Central memory CD8-positive, alpha-beta T cell (primary cell): ENCODE measurements at regions not wholly inside any gene's neighbourhood (a gene's known extent, or its start where the extent isn't known, plus 50 kb on each side); places are given as distances from the start of the nearest gene placed in this dataset.

Source experiments
- ATAC-seq: fragments of 150-1000 bp; cut with Tn5 transposase; replicated peaks from 2 replicates; pipeline ENCODE4 v1.10.0; 2022; ENCODE audit warnings: mild to moderate bottlenecking, moderate FRiP score, moderate number of reproducible peaks; ENCODE audit not compliant: poor library complexity, severe bottlenecking; ENCODE audit errors: extremely low read depth
- DNase-seq, 2 donors: peaks; one replicate each; pipeline ENCODE4 v3.0.0; 2021; ENCODE audit warnings: low spot score in 2 of 2
- H3K27ac Mint-ChIP-seq: one replicate; pipeline ENCODE4 v1.8.0; 2022; ENCODE audit warnings: low read depth, mild to moderate bottlenecking, moderate library complexity, mixed read lengths
- H3K27me3 Mint-ChIP-seq: one replicate; pipeline ENCODE4 v1.8.0; 2022; ENCODE audit warnings: mixed read lengths
- H3K36me3 Mint-ChIP-seq: one replicate; pipeline ENCODE4 v1.8.0; 2022; ENCODE audit warnings: mild to moderate bottlenecking, moderate library complexity, mixed read lengths; ENCODE audit not compliant: insufficient read depth
- H3K4me1 Mint-ChIP-seq: one replicate; pipeline ENCODE4 v1.8.0; 2022; ENCODE audit warnings: mixed read lengths
- H3K4me3 Mint-ChIP-seq: one replicate; pipeline ENCODE4 v1.8.0; 2022; ENCODE audit warnings: mild to moderate bottlenecking, moderate library complexity, mixed read lengths
- H3K9me3 Mint-ChIP-seq: one replicate; pipeline ENCODE4 v1.8.0; 2022; ENCODE audit warnings: mixed read lengths

DNA sequence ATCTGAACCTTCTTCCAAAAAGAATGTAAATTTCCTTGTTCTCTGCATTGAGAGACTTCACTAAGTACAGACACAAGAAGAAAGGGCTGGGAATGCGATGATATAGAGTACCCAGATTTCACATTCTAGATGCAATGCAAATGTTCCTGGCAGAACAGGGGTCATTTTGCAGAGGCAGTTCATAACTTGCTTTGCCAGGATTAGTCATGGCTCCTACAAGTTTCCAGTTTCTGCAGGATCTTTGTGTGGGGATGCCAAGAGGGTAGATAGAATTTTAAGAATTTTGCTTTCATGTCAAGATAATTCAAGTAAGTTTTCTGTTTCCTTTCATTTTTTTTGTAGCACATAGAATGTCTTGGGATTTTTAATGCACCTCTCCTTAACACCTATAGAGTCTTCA is 181.2 kb downstream of the FGF9 start:
- DNase-seq = no peak
- Mint-ChIP-seq H3K9me3 (no peaks in the 10 kb centered on the region), H3K4me1 (peaks cover 5% of the 10 kb centered on the region), H3K27ac (no peak overlapping the region), H3K36me3 (no peaks in the 10 kb centered on the region), H3K27me3 (peaks cover 14% of the 10 kb centered on the region), H3K4me3 (no peak overlapping the region)
- ATAC-seq = no peak

GRCh38 chr13:21853779-21854178 is 182.9 kb downstream of the FGF9 start:
- no peak overlapping the region for H3K27ac Mint-ChIP-seq
- H3K4me3 Mint-ChIP-seq = no peak overlapping the region
- H3K27me3 Mint-ChIP-seq = peaks cover 2% of the 10 kb centered on the region
- H3K4me1 Mint-ChIP-seq = peaks cover 5% of the 10 kb centered on the region
- no peaks in the 10 kb centered on the region for H3K36me3 Mint-ChIP-seq
- H3K9me3 Mint-ChIP-seq = no peaks in the 10 kb centered on the region
- ATAC-seq (no peak), DNase-seq (no peak)

GRCh38 chr13:21868823-21869222 is 197.9 kb downstream of the FGF9 start:
- peaks cover 4% of the 10 kb centered on the region for H3K36me3 Mint-ChIP-seq
- no peak for DNase-seq
- no peak for ATAC-seq
- peaks cover 56% of the 10 kb centered on the region for H3K27me3 Mint-ChIP-seq
- no peaks in the 10 kb centered on the region for H3K9me3 Mint-ChIP-seq
- H3K4me1 Mint-ChIP-seq = no peaks in the 10 kb centered on the region
- no peak overlapping the region for H3K4me3 Mint-ChIP-seq
- H3K27ac Mint-ChIP-seq = no peak overlapping the region

DNA sequence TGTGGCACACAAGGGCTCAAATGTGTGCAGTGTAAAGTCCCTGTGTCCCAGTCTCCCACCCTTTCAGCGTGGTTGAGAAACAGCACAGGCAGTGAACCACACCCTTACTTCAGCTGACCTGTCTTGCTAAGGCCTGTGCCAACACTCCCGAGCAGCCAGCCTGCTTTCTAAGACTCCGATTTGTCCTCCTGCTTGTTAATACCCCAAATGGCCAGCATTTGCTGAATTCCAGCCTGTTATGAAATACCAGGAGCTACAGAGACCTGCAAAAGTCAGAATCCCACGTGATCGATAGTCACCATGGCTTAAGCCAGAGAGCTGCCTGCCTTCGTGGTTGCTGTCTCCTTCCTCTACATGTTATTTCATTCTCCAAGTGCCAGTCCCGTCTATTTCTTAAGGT is 200.5 kb downstream of the FGF9 start:
- no peaks in the 10 kb centered on the region for H3K4me1 Mint-ChIP-seq

GRCh38 chr13:21871919-21872318 is 201.0 kb downstream of the FGF9 start:
- H3K27me3 Mint-ChIP-seq = peaks cover 26% of the 10 kb centered on the region
- no peak for DNase-seq
- H3K27ac Mint-ChIP-seq = no peak overlapping the region
- H3K4me1 Mint-ChIP-seq = no peaks in the 10 kb centered on the region
- no peaks in the 10 kb centered on the region for H3K9me3 Mint-ChIP-seq
- H3K36me3 Mint-ChIP-seq = peaks cover 4% of the 10 kb centered on the region
- no peak overlapping the region for H3K4me3 Mint-ChIP-seq
- no peak for ATAC-seq

More for the DNA sequence above, 200.5 kb downstream of the FGF9 start:
- Mint-ChIP-seq H3K4me3 (no peak overlapping the region), H3K27ac (no peak overlapping the region), H3K36me3 (peaks cover 4% of the 10 kb centered on the region), H3K9me3 (no peaks in the 10 kb centered on the region), H3K27me3 (peaks cover 30% of the 10 kb centered on the region)
- no peak for ATAC-seq
- DNase-seq = no peak

GRCh38 chr13:21872795-21873194 is 201.9 kb downstream of the FGF9 start:
- H3K4me3 Mint-ChIP-seq = no peak overlapping the region
- H3K36me3 Mint-ChIP-seq = peaks cover 2% of the 10 kb centered on the region
- ATAC-seq = no peak
- H3K27ac Mint-ChIP-seq = no peak overlapping the region
- DNase-seq = no peak
- H3K4me1 Mint-ChIP-seq = no peaks in the 10 kb centered on the region
- H3K9me3 Mint-ChIP-seq = no peaks in the 10 kb centered on the region
- peaks cover 26% of the 10 kb centered on the region for H3K27me3 Mint-ChIP-seq

DNA sequence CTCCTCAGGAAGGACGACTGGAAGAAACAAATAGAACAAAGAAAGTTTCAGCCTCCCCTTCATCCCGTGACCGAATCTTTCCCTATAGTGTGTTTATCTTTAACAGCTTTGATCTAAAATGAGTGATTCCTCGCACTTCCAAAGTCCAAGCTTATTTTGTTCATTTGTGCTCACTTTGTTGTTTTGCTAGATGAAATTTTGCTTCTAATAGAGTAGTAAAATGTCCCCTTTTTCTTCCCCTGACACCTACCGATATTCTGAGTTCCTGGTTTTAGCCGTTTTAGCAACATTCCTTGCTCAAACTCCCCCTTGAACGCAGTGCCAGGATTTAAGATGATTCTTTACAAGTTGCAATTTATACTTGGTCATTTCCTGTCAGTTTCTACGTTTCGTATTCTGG is 204.2 kb downstream of the FGF9 start:
- H3K9me3 Mint-ChIP-seq = no peaks in the 10 kb centered on the region
- no peak for DNase-seq
- no peaks in the 10 kb centered on the region for H3K36me3 Mint-ChIP-seq
- H3K4me3 Mint-ChIP-seq = no peak overlapping the region
- no peak for ATAC-seq
- H3K27me3 Mint-ChIP-seq = peaks cover 19% of the 10 kb centered on the region
- no peaks in the 10 kb centered on the region for H3K4me1 Mint-ChIP-seq
- H3K27ac Mint-ChIP-seq = no peak overlapping the region

GRCh38 chr13:21879263-21879914 is 208.5 kb downstream of the FGF9 start:
- Mint-ChIP-seq H3K4me1 (no peaks in the 10 kb centered on the region), H3K4me3 (no peak overlapping the region), H3K27ac (no peak overlapping the region), H3K9me3 (no peaks in the 10 kb centered on the region), H3K36me3 (no peaks in the 10 kb centered on the region), H3K27me3 (peaks cover 34% of the 10 kb centered on the region)
- no peak for DNase-seq
- no peak for ATAC-seq

DNA sequence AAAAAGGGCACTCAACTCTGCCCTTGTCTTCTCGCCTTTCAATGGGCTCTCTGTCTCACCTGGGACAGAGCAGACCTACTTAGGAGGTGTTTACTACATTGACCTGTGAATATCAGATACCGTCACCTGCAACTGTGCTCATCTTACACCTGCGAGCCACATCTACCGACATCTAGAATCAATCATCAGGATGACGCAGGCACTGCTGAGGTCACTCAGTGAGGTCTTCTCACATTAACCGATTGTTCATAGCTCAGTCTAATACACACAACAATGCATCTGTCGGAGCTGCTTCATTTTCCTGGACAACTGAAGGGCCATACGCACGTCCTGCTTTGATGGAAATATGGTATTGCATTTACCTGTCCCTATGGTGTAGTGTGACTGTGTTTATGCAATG is 211.9 kb downstream of the FGF9 start:
- no peaks in the 10 kb centered on the region for H3K4me1 Mint-ChIP-seq
- H3K4me3 Mint-ChIP-seq = no peak overlapping the region
- DNase-seq (no peak), ATAC-seq (no peak)
- H3K9me3 Mint-ChIP-seq = no peaks in the 10 kb centered on the region
- H3K27me3 Mint-ChIP-seq = peaks cover 56% of the 10 kb centered on the region
- no peaks in the 10 kb centered on the region for H3K36me3 Mint-ChIP-seq
- no peak overlapping the region for H3K27ac Mint-ChIP-seq

- Mint-ChIP-seq H3K27me3 (peaks cover 56% of the 10 kb centered on the region), H3K4me1 (no peaks in the 10 kb centered on the region), H3K36me3 (no peaks in the 10 kb centered on the region), H3K9me3 (no peaks in the 10 kb centered on the region), H3K27ac (no peak overlapping the region), H3K4me3 (no peak overlapping the region)
- no peak for DNase-seq
- no peak for ATAC-seq
These were observed 212.8 kb downstream of the FGF9 start for GRCh38 chr13:21883713-21884112.

GRCh38 chr13:21884299-21884909 is 213.5 kb downstream of the FGF9 start:
- no peaks in the 10 kb centered on the region for H3K9me3 Mint-ChIP-seq
- no peak overlapping the region for H3K27ac Mint-ChIP-seq
- H3K27me3 Mint-ChIP-seq = peaks cover 56% of the 10 kb centered on the region
- ATAC-seq = no peak
- H3K36me3 Mint-ChIP-seq = no peaks in the 10 kb centered on the region
- no peaks in the 10 kb centered on the region for H3K4me1 Mint-ChIP-seq
- DNase-seq = no peak
- H3K4me3 Mint-ChIP-seq = no peak overlapping the region

- H3K27ac Mint-ChIP-seq = no peak overlapping the region
- peaks cover 53% of the 10 kb centered on the region for H3K27me3 Mint-ChIP-seq
- H3K4me3 Mint-ChIP-seq = no peak overlapping the region
- no peaks in the 10 kb centered on the region for H3K36me3 Mint-ChIP-seq
- no peak for ATAC-seq
- no peak for DNase-seq
- no peaks in the 10 kb centered on the region for H3K9me3 Mint-ChIP-seq
- no peaks in the 10 kb centered on the region for H3K4me1 Mint-ChIP-seq
These were observed 214.2 kb downstream of the FGF9 start for GRCh38 chr13:21884965-21885567.

DNA sequence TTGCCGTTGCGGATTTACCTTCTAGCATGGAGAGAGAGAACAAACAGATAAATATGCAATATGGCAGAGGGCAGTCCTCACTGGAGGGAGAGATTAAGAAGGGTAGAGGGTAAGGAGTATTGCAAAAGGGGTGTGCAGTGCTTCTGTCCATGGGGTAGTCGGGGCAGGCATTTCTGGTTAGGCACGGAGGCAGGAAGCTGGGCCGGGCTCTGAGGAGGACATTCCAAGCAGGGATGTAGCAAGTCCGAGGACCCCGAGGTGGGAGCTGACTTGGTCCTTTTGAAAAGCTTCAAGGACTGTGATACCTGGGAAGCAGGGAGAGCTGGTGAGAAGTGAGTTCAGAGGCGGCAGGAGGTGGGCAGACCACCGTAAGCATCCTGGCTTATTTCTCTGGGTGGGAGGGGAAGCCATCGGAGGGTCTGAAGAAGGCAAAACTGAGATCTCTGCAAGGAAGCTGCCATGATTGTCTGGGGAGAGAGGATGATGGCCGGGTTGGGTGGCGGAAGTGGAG is 214.9 kb downstream of the FGF9 start:
- peaks cover 46% of the 10 kb centered on the region for H3K27me3 Mint-ChIP-seq
- H3K36me3 Mint-ChIP-seq = no peaks in the 10 kb centered on the region
- no peak overlapping the region for H3K27ac Mint-ChIP-seq
- H3K4me3 Mint-ChIP-seq = no peak overlapping the region
- no peak for DNase-seq
- H3K4me1 Mint-ChIP-seq = no peaks in the 10 kb centered on the region
- ATAC-seq = no peak
- no peaks in the 10 kb centered on the region for H3K9me3 Mint-ChIP-seq
